ENCODE measurements at regions not wholly inside any gene's neighbourhood (a gene's known extent, or its start where the extent isn't known, plus 50 kb on each side); places are given as distances from the start of the nearest gene placed in this dataset.

DNA sequence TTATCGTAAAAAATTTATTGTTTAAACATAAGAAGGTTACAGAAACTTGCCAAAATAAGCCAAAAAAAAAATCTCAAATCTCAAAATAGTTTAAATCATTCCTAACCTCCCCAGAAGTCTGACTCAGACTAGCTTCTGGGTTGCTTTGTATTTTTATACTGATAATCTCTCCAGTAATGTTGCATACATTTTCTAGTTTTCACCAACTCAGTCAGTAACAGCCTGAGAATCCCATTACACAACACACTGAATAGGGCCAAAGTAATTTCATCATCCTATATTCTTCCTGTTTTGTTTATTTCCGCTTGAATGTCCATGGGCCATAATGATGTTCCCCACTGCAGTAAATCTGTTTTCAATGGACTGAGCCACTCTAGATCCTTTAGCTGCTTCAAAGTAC is 478.5 kb downstream of the GPAM start:
- H3K36me3 ChIP-seq (replicated peaks in 1 of 2; ENCODE audit: control extremely low read depth in 1 of 2, control insufficient read depth in 1 of 2, extremely low read depth in 1 of 2, insufficient read depth in 2 of 2, low read length in 1 of 2) = no peaks in the 10 kb centered on the region
- no peak overlapping the region for H3K9ac ChIP-seq (ENCODE audit: low read length)
- H3K4me2 ChIP-seq (replicated peaks; ENCODE audit: low read depth, low read length, poor library complexity, severe bottlenecking) = no peak overlapping the region
- H3K4me1 ChIP-seq (ENCODE audit: control insufficient read depth in 2 of 2, insufficient read depth in 2 of 2, low read length in 2 of 2) = no peaks in the 10 kb centered on the region
- H3K27ac Mint-ChIP-seq = no peak overlapping the region
- TF ChIP-seq, protein P1, sequence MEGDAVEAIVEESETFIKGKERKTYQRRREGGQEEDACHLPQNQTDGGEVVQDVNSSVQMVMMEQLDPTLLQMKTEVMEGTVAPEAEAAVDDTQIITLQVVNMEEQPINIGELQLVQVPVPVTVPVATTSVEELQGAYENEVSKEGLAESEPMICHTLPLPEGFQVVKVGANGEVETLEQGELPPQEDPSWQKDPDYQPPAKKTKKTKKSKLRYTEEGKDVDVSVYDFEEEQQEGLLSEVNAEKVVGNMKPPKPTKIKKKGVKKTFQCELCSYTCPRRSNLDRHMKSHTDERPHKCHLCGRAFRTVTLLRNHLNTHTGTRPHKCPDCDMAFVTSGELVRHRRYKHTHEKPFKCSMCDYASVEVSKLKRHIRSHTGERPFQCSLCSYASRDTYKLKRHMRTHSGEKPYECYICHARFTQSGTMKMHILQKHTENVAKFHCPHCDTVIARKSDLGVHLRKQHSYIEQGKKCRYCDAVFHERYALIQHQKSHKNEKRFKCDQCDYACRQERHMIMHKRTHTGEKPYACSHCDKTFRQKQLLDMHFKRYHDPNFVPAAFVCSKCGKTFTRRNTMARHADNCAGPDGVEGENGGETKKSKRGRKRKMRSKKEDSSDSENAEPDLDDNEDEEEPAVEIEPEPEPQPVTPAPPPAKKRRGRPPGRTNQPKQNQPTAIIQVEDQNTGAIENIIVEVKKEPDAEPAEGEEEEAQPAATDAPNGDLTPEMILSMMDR (IDR thresholded peaks at IDR 0.05) = no peak
- TF ChIP-seq EZH2 (IDR thresholded peaks at IDR 0.05; ENCODE audit: borderline replicate concordance, insufficient read depth, low read depth, low read length, poor library complexity, severe bottlenecking) = no peak
- no peaks in the 10 kb centered on the region for H3K79me2 ChIP-seq (ENCODE audit: control insufficient read depth, insufficient read depth, low read length)
- no peaks in the 10 kb centered on the region for H4K20me1 ChIP-seq (ENCODE audit: control insufficient read depth, insufficient read depth, low read length, poor library complexity, severe bottlenecking)
- DNase-seq (no peak), ATAC-seq (ENCODE audit: low read depth) (no peak)
- intact Hi-C loops (cut with micrococcal nuclease) = no loop called here
- H3K4me3 ChIP-seq (ENCODE audit: control extremely low read depth in 1 of 5, extremely low read depth in 1 of 5, insufficient read depth in 1 of 5, low read depth in 2 of 5, low read length in 4 of 5) = no peak overlapping the region
- POLR2A ChIA-PET = no interaction called here
- H3K27ac ChIP-seq (ENCODE audit: low read length in 2 of 2) = no peak overlapping the region
- no peaks in the 10 kb centered on the region for H3K27me3 ChIP-seq (replicated peaks in 1 of 4; ENCODE audit: control extremely low read depth in 1 of 4, control insufficient read depth in 3 of 4, insufficient read depth in 4 of 4, low read length in 3 of 4)
- CTCF ChIA-PET = no interaction called here
- no peaks in the 10 kb centered on the region for H3K9me3 ChIP-seq (ENCODE audit: control extremely low read depth in 1 of 3, control insufficient read depth in 2 of 3, insufficient read depth in 1 of 3, low read length in 2 of 3)
- no peak overlapping the region for H3K4me3 Mint-ChIP-seq
- no peak overlapping the region for H2AFZ ChIP-seq (ENCODE audit: insufficient read depth, low read depth, low read length, poor library complexity, severe bottlenecking)
- H3K4me1 Mint-ChIP-seq = no peaks in the 10 kb centered on the region
- no peaks in the 10 kb centered on the region for H3K27me3 Mint-ChIP-seq
- H3K9me3 Mint-ChIP-seq (ENCODE audit: insufficient read depth) = no peaks in the 10 kb centered on the region
- 90% methylated on average over 1 of the region's 2 CpGs for WGBS (ENCODE audit: insufficient coverage)

DNA sequence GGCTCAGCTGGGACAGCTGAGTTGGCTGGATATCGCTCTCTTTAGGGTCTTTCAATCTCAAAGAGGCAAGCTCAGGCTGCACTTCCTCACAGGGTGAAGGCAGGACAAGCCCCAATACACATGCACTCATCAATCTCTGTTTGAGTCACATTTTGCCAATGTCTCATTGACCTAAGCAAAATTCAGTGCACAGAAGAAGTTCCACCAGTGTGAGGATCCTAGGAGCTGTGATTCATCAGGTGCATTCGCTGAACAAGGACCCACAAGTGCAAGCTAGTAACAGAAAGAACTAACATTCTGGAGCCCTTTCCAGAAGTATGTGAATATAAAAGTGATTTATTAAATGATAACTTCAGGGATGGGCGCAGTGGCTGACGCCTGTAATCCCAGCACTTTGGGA is 477.2 kb downstream of the GPAM start:
- Mint-ChIP-seq H3K9me3 (ENCODE audit: insufficient read depth) (no peaks in the 10 kb centered on the region), H3K4me3 (no peak overlapping the region), H3K27me3 (no peaks in the 10 kb centered on the region), H3K27ac (no peak overlapping the region), H3K4me1 (no peaks in the 10 kb centered on the region)
- 88% methylated on average over 1 of the region's 4 CpGs for WGBS (ENCODE audit: insufficient coverage)
- no peak for DNase-seq
- POLR2A ChIA-PET = no interaction called here
- H3K27me3 ChIP-seq (replicated peaks in 1 of 4; ENCODE audit: control extremely low read depth in 1 of 4, control insufficient read depth in 3 of 4, insufficient read depth in 4 of 4, low read length in 3 of 4) = no peaks in the 10 kb centered on the region
- no peak overlapping the region for H3K4me3 ChIP-seq (ENCODE audit: control extremely low read depth in 1 of 5, extremely low read depth in 1 of 5, insufficient read depth in 1 of 5, low read depth in 2 of 5, low read length in 4 of 5)
- H4K20me1 ChIP-seq (ENCODE audit: control insufficient read depth, insufficient read depth, low read length, poor library complexity, severe bottlenecking) = no peaks in the 10 kb centered on the region
- no peak overlapping the region for H3K9ac ChIP-seq (ENCODE audit: low read length)
- intact Hi-C loops (cut with micrococcal nuclease) = no loop called here
- H2AFZ ChIP-seq (ENCODE audit: insufficient read depth, low read depth, low read length, poor library complexity, severe bottlenecking) = no peak overlapping the region
- no peak overlapping the region for H3K27ac ChIP-seq (ENCODE audit: low read length in 2 of 2)
- CTCF ChIA-PET = no interaction called here
- no peak overlapping the region for H3K4me2 ChIP-seq (replicated peaks; ENCODE audit: low read depth, low read length, poor library complexity, severe bottlenecking)
- TF ChIP-seq, protein P1 (IDR thresholded peaks at IDR 0.05) = no peak
- TF ChIP-seq EZH2 (IDR thresholded peaks at IDR 0.05; ENCODE audit: borderline replicate concordance, insufficient read depth, low read depth, low read length, poor library complexity, severe bottlenecking) = no peak
- no peaks in the 10 kb centered on the region for H3K79me2 ChIP-seq (ENCODE audit: control insufficient read depth, insufficient read depth, low read length)
- ATAC-seq (ENCODE audit: low read depth) = no peak
- no peaks in the 10 kb centered on the region for H3K36me3 ChIP-seq (replicated peaks in 1 of 2; ENCODE audit: control extremely low read depth in 1 of 2, control insufficient read depth in 1 of 2, extremely low read depth in 1 of 2, insufficient read depth in 2 of 2, low read length in 1 of 2)
- no peaks in the 10 kb centered on the region for H3K4me1 ChIP-seq (ENCODE audit: control insufficient read depth in 2 of 2, insufficient read depth in 2 of 2, low read length in 2 of 2)
- H3K9me3 ChIP-seq (ENCODE audit: control extremely low read depth in 1 of 3, control insufficient read depth in 2 of 3, insufficient read depth in 1 of 3, low read length in 2 of 3) = no peaks in the 10 kb centered on the region
